Muscle of leg (tissue), 3 donors: ENCODE measurements at regions not wholly inside any gene's neighbourhood (a gene's known extent, or its start where the extent isn't known, plus 50 kb on each side); places are given as distances from the start of the nearest gene placed in this dataset.

Experiments
- DNase-seq: peaks from one replicate; pipeline ENCODE4 v3.0.0; 2013
- H3K27ac ChIP-seq: one replicate; pipeline ENCODE4 v1.5.1; 2013; ENCODE audit warnings: mild to moderate bottlenecking, low read length, control low read depth
- H3K27me3 ChIP-seq: one replicate; pipeline ENCODE4 v1.6.1; 2013; ENCODE audit warnings: low read length; ENCODE audit not compliant: control insufficient read depth, insufficient read depth
- H3K36me3 ChIP-seq: one replicate; pipeline ENCODE4 v1.6.1; 2013; ENCODE audit warnings: low read length; ENCODE audit not compliant: control insufficient read depth, insufficient read depth
- H3K4me1 ChIP-seq: one replicate; pipeline ENCODE4 v1.6.1; 2013; ENCODE audit warnings: low read length; ENCODE audit not compliant: control insufficient read depth, insufficient read depth
- H3K4me3 ChIP-seq: one replicate; pipeline ENCODE4 v1.5.1; 2013; ENCODE audit warnings: low read length, control low read depth
- H3K9me3 ChIP-seq: replicated peaks from 2 replicates; pipeline ENCODE4 v1.6.1; 2013; ENCODE audit warnings: low read depth, low read length; ENCODE audit not compliant: control insufficient read depth
- WGBS: methylation state at CpG from one replicate; pipeline ENCODE4 v1.1.5; 2013; ENCODE audit warnings: missing lambda C conversion rate; ENCODE audit not compliant: insufficient coverage; 5-methylcytosine and 5-hydroxymethylcytosine counted together

- no CpG with 5 or more reads among the region's 1 CpG for WGBS
- H3K27ac ChIP-seq: no peak overlapping the region
- no peaks in the 10 kb centered on the region for H3K9me3 ChIP-seq
- no peaks in the 10 kb centered on the region for H3K27me3 ChIP-seq
- DNase-seq: no peak
- no peaks in the 10 kb centered on the region for H3K36me3 ChIP-seq
- H3K4me1 ChIP-seq: no peaks in the 10 kb centered on the region
- no peak overlapping the region for H3K4me3 ChIP-seq
Measured at GRCh38 chr4:64516176-64516575, 106.9 kb upstream of the TECRL start.

DNA sequence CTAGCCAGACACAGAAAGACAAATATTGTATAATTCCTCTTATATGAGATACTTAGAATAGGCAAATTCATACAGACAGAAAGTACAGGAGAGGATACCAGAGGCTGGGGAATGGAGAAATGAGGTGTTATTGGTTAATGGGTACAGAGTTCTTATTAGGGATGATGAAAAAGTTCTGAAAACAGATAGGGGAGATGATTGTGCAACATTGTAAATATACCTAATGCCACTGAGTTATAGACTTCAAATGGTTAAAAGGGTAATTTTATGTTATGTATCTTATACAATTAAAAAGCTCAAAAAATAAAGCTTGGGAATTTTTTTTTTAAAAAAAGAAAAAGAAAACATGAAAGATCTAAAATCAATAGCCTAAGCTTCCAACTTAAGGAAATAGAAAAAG is 98.8 kb upstream of the TECRL start:
- H3K4me1 ChIP-seq: no peaks in the 10 kb centered on the region
- H3K27ac ChIP-seq: no peak overlapping the region
- DNase-seq: no peak
- no peak overlapping the region for H3K4me3 ChIP-seq
- H3K36me3 ChIP-seq: no peaks in the 10 kb centered on the region
- no peaks in the 10 kb centered on the region for H3K9me3 ChIP-seq
- no peaks in the 10 kb centered on the region for H3K27me3 ChIP-seq

GRCh38 chr4:64503945-64504675 is 94.9 kb upstream of the TECRL start:
- DNase-seq: no peak
- no peaks in the 10 kb centered on the region for H3K36me3 ChIP-seq
- WGBS: no CpG with 5 or more reads among the region's 3 CpGs
- H3K9me3 ChIP-seq: no peaks in the 10 kb centered on the region
- H3K4me1 ChIP-seq: no peaks in the 10 kb centered on the region
- H3K27ac ChIP-seq: no peak overlapping the region
- H3K27me3 ChIP-seq: no peaks in the 10 kb centered on the region
- H3K4me3 ChIP-seq: no peak overlapping the region

DNA sequence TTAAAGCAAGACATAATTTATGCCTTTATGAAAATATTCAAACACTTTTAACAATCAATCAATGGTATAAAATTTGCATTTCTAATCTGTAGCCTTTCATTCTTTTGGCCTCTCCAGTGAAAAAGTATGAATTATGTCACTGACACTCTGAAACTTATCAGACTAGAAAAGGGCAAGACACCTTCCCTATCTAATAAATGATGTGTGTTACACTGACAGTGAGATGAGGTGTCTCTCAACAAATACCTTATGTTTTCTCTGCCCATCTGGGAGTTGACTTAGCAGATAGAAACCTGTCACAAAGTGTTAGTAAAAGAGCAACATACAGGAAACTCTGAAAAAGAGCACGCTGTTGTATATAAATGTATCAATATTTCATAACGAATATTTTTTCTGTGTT is 94.2 kb upstream of the TECRL start:
- H3K4me3 ChIP-seq: no peak overlapping the region
- WGBS: no CpG with 5 or more reads among the region's 2 CpGs
- no peak overlapping the region for H3K27ac ChIP-seq
- no peak for DNase-seq
- no peaks in the 10 kb centered on the region for H3K27me3 ChIP-seq
- H3K4me1 ChIP-seq: no peaks in the 10 kb centered on the region
- no peaks in the 10 kb centered on the region for H3K9me3 ChIP-seq
- no peaks in the 10 kb centered on the region for H3K36me3 ChIP-seq

- no peaks in the 10 kb centered on the region for H3K9me3 ChIP-seq
- no CpG with 5 or more reads among the region's 1 CpG for WGBS
- H3K27ac ChIP-seq: no peak overlapping the region
- H3K4me3 ChIP-seq: no peak overlapping the region
- no peaks in the 10 kb centered on the region for H3K27me3 ChIP-seq
- DNase-seq: peak; percentile 26
- no peaks in the 10 kb centered on the region for H3K36me3 ChIP-seq
- H3K4me1 ChIP-seq: no peaks in the 10 kb centered on the region
Measured at GRCh38 chr4:64497491-64497890, 88.2 kb upstream of the TECRL start.

DNA sequence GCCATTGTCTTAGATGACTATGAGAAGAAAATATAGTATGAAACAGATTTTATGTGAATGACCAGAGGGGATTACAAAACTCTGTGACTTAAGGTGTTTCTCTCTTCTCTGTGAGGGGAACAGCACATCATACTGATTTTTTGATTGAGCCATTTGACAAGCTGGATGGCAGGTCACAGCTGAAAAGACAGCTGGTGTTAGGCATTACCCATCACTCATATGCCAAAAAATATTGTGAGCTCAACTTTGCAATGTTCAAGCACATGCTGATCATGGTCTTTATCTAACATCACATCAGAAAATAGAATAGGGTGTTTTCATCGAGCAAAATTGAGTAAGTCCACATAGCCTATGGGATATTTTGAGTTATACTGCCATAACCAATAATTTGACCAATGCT is 86.7 kb upstream of the TECRL start:
- WGBS: no CpG with 5 or more reads among the region's 1 CpG
- DNase-seq: peak; percentile 52
- Histone ChIP-seq H3K27me3 (no peaks in the 10 kb centered on the region), H3K4me3 (no peak overlapping the region), H3K27ac (no peak overlapping the region), H3K4me1 (no peaks in the 10 kb centered on the region), H3K9me3 (no peaks in the 10 kb centered on the region), H3K36me3 (no peaks in the 10 kb centered on the region)

DNA sequence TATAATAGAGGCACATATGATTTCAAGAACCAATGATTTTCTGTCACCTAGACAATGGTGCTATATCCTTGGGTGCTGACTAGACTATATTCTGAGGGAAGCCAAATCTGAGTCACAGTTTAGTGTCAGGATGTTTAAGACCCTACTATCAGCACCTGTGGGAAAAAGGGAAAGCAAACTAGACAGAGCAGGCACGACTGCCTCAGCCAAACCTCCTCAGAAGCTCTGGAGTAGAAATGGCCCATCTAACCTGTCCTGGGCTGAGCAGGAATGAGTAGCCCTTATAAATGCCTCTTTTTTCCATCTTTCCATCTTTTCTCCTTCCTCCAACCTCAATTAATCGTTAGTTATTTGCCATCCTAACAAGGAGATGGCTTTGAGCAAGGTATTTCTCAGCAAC is 80.4 kb upstream of the TECRL start:
- 64% methylated on average over 2 of the region's 2 CpGs for WGBS
- Histone ChIP-seq H3K27ac (no peak overlapping the region), H3K27me3 (no peaks in the 10 kb centered on the region), H3K9me3 (no peaks in the 10 kb centered on the region), H3K4me1 (no peaks in the 10 kb centered on the region), H3K36me3 (no peaks in the 10 kb centered on the region), H3K4me3 (no peak overlapping the region)
- no peak for DNase-seq

GRCh38 chr4:64479338-64479737 is 70.1 kb upstream of the TECRL start:
- no peaks in the 10 kb centered on the region for H3K9me3 ChIP-seq
- no peaks in the 10 kb centered on the region for H3K4me1 ChIP-seq

DNA sequence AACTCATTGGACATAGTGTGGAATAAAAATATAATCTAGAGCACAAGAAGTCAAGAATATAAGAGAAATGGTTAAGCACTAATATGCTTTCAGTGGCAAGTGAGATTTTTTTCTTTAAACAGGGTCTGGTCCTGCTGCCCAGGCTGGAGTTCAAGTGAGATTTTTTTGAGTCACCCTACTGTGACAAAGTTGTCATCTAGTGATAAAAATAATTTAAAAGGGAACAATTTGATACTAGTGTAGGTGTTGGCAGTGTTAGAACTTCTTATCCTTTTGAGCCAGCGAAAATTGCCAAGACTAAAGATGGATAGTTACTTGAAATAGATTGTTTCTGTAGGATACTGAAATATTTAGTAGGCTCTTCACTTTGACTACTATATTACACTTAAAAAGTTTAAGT is 67.9 kb upstream of the TECRL start:
- Histone ChIP-seq H3K4me1 (no peaks in the 10 kb centered on the region), H3K27ac (no peak overlapping the region), H3K4me3 (no peak overlapping the region), H3K9me3 (no peaks in the 10 kb centered on the region), H3K27me3 (no peaks in the 10 kb centered on the region), H3K36me3 (no peaks in the 10 kb centered on the region)
- no CpG with 5 or more reads among the region's 1 CpG for WGBS
- no peak for DNase-seq

More at GRCh38 chr4:64479338-64479737, 70.1 kb upstream of the TECRL start:
- H3K27ac ChIP-seq: no peak overlapping the region
- 82% methylated on average over 2 of the region's 2 CpGs for WGBS
- DNase-seq: no peak
- no peaks in the 10 kb centered on the region for H3K36me3 ChIP-seq
- H3K27me3 ChIP-seq: no peaks in the 10 kb centered on the region
- H3K4me3 ChIP-seq: no peak overlapping the region

DNA sequence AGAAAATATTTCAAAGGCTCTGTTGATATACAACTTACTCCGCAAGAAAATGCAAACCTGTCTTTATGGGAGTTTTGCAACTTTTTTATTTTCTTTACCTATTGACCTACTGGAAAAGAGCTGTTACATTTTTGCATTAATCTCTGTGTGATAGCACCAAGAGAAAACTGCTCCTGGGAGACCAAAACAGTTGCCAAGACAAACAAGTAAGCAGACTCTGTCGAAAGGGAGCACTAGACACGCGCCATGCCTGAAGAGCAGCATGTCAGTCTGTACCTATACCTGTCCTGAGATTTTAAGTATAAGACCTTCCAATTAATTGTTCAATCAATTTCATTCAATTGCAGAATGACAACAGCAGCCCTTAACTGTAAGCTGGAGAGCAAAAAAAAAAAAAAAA is 56.0 kb upstream of the TECRL start:
- Histone ChIP-seq H3K36me3 (no peaks in the 10 kb centered on the region), H3K27me3 (no peaks in the 10 kb centered on the region), H3K4me1 (no peaks in the 10 kb centered on the region), H3K9me3 (no peaks in the 10 kb centered on the region), H3K4me3 (no peak overlapping the region), H3K27ac (no peak overlapping the region)
- no CpG with 5 or more reads among the region's 4 CpGs for WGBS
- DNase-seq: no peak

GRCh38 chr4:64464581-64464980 is 55.3 kb upstream of the TECRL start:
- H3K27ac ChIP-seq: no peak overlapping the region
- no peak overlapping the region for H3K4me3 ChIP-seq
- no peaks in the 10 kb centered on the region for H3K4me1 ChIP-seq
- DNase-seq: no peak
- WGBS: 60% methylated on average over 1 of the region's 5 CpGs
- H3K36me3 ChIP-seq: no peaks in the 10 kb centered on the region
- H3K9me3 ChIP-seq: no peaks in the 10 kb centered on the region
- no peaks in the 10 kb centered on the region for H3K27me3 ChIP-seq
